GM21576 (cell line): ENCODE measurements at regions not wholly inside any gene's neighbourhood (a gene's known extent, or its start where the extent isn't known, plus 50 kb on each side); places are given as distances from the start of the nearest gene placed in this dataset.
"Not testable (repeated sequence)": the region's sequence is repeated elsewhere in the genome, so short reads cannot be mapped to it uniquely, and the experiment has no call there.

Source experiments
- ATAC-seq: cut with Tn5 transposase; IDR thresholded peaks from one replicate; pipeline ENCODE4 v1.9.1; 2021; ENCODE audit warnings: mild to moderate bottlenecking, moderate library complexity; ENCODE audit not compliant: unreplicated experiment

GRCh38 chr16:73965591-73965990, 331.0 kb upstream of the PSMD7 start:
- ATAC-seq, result no peak

GRCh38 chr16:73956587-73957494, 339.8 kb upstream of the PSMD7 start:
- ATAC-seq, result no peak

GRCh38 chr16:73955702-73956101, 340.9 kb upstream of the PSMD7 start:
- no peak for ATAC-seq

- ATAC-seq, result no peak
Observed at GRCh38 chr16:73955255-73955654, 341.4 kb upstream of the PSMD7 start.

GRCh38 chr16:73951481-73951880, 345.1 kb upstream of the PSMD7 start:
- no peak for ATAC-seq

GRCh38 chr16:73949574-73950320, 346.9 kb upstream of the PSMD7 start:
- no peak for ATAC-seq

GRCh38 chr16:73945631-73946030, 351.0 kb upstream of the PSMD7 start:
- no peak for ATAC-seq

- ATAC-seq, result not testable (repeated sequence)
Observed at GRCh38 chr16:73943184-73943583, 353.4 kb upstream of the PSMD7 start.

GRCh38 chr16:73940786-73941185, 355.8 kb upstream of the PSMD7 start:
- ATAC-seq, result not testable (repeated sequence)

GRCh38 chr16:73923951-73924350, 372.7 kb upstream of the PSMD7 start:
- no peak for ATAC-seq

- ATAC-seq, result no peak
Observed at GRCh38 chr16:73921295-73921694, 375.3 kb upstream of the PSMD7 start.

GRCh38 chr16:73916829-73917594, 379.6 kb upstream of the PSMD7 start:
- ATAC-seq, result no peak

- ATAC-seq, result no peak
Observed at GRCh38 chr16:73915935-73916334, 380.7 kb upstream of the PSMD7 start.

GRCh38 chr16:73915140-73915539, 381.5 kb upstream of the PSMD7 start:
- ATAC-seq, result no peak

GRCh38 chr16:73912850-73913249, 383.8 kb upstream of the PSMD7 start:
- no peak for ATAC-seq

GRCh38 chr16:73912281-73912680, 384.3 kb upstream of the PSMD7 start:
- ATAC-seq, result no peak

- no peak for ATAC-seq
Observed at GRCh38 chr16:73909529-73910035, 387.0 kb upstream of the PSMD7 start.

GRCh38 chr16:73891129-73891542, 405.5 kb upstream of the PSMD7 start:
- ATAC-seq, result no peak

GRCh38 chr16:73890186-73891128, 406.2 kb upstream of the PSMD7 start:
- ATAC-seq, result no peak
